NCI-H1694 treated with DMSO at 0.1 percent for 48 hours (cell line): ENCODE measurements at regions not wholly inside any gene's neighbourhood (a gene's known extent, or its start where the extent isn't known, plus 50 kb on each side); places are given as distances from the start of the nearest gene placed in this dataset.
A peak's percentile ranks its signal among the peaks of the same experiment; 100 is the strongest.

ENCODE experiments used
- DNase-seq: peaks from one replicate; lab custom pipeline; 2025; lab: John Stamatoyannopoulos, UW

DNA sequence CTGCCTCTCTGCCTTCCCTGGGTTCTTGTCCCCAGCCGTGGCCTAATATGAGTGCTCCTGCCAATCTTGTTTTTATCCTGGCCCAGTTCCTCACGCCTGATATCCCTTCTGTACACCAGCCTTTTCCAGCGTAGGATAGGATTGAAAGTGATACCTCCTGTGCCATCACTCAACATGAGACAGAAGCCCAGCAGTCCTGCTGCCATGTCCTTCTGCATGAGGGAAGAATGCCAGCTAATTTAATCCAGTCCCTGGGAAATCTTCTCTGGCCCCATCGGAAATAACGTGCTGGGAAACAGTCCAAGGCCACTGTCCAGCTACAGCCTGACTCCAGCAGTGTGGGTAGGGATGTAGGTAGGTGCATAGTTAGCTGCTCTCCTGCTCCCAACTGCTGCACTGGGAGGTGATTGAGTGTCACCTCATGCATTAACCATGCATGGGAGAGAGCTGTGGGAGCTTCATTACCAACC, 92.0 kb upstream of the TPM1 start:
- DNase-seq: peak; percentile 64

DNA sequence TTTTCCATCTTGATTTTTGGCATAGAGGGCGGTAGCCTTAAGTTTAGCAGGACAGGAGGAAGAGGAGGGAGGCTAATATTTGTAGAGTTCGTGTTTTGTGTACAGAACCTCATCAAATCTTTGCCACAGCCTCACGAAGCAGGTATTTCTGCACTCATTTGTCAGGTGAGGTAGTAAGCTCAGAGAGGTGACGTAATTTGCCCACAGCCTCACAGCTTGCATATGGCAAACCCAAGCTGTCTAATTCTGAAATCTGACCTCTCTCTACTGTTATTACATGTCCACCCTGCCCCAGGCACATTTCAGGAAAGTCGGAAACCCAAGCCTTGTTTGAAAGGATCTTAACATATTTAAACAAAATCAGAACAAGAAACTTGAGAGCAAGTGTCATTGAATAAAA, 91.1 kb upstream of the TPM1 start:
- no peak for DNase-seq

DNA sequence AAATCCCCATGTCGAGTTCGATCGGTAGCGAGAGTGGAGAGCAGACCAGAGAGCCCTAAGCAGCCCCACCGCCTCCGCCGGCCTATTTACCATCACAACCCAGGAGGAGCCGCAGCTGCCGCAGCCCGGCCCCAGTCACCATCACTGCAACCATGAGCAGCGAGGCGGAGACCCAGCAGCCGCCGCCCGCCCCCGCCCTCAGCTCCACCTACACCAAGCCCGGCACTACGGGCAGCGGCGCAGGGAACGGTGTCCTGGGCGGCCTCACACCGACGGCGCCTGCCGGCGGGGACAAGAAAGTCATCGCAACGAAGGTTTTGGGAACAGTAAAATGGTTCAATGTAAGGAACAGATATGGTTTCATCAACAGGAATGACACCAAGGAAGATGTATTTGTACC, 89.5 kb upstream of the TPM1 start:
- no peak for DNase-seq

DNA sequence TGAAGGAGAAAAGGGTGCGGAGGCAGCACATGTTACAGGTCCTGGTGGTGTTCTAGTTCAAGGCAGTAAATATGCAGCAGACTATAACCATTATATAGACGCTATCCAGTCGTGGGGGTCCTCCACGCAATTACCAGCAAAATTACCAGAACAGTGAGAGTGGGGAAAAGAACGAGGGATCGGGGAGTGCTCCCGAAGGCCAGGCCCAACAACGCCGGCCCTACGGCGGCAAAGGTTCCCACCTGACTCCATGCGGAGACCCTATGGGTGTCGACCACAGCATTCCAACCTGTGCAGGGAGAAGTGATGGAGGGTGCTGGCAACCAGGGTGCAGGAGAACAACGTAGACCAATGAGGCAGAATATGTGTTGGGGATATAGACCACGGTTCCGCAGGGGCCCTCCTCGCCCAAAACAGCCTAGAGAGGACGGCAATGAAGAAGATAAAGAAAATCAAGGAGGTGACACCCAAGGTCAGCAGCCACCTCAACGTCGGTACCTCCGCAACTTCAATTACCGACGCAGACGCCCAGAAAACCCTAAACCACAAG, 89.0 kb upstream of the TPM1 start:
- DNase-seq: no peak

DNA sequence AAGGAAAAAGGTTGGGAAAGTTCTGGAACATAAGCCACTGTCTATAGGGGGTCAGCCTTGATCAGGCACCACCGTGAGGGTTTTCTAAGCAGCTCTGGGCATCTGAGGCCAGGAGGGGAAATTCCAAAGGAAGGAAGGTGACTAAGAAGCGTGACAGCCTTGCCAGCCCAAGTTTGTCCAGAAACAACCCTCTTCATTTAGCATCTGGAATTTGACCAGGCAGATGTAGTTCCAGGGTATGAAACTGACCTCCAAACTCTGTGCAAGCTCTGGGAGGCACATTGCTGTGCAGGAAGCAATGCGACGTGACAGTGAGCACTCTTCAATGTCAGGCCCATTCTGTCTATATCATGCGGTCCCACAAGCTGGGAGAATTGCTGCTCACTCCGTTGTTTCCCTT, 85.4 kb upstream of the TPM1 start:
- DNase-seq: no peak

DNA sequence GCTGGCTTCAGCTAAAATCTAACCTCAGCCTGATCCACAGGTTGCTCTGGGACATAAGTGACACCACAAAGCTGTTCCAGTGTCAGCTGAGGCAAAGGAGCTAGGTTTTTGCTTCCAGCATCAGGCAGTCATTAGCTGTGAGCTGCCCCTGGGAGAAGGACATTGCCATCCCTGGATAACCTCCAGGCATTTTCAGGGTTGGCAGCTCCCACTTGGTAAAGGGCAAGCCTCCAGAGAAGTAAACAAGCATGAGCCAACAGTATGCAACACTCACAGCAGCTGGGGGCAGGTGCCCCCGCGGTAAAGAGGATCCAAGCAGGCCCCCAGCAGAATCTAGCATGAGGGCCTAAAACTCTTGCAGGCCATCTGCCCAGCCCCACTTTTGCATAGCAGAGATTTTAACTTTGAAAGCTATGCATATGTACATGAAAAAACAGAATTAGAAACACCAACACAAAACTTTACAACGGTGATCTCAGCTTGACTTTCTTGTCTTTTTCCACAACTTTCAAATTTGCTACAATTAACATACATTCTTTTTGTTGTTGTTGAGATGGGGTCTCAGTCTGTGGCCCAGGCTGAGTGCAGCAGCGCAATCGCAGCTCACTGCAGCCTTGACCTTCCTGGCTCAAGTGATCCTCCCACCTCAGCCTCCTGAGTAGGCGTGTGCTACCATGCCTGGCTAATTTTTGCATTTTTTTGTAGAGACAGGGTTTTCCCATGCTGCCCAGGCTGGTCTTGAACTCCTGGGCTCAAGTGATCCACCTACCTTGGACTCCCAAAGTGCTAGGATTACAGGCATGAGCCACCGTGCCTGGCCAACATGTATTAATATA, 83.8 kb upstream of the TPM1 start:
- peak; percentile 11 for DNase-seq

DNA sequence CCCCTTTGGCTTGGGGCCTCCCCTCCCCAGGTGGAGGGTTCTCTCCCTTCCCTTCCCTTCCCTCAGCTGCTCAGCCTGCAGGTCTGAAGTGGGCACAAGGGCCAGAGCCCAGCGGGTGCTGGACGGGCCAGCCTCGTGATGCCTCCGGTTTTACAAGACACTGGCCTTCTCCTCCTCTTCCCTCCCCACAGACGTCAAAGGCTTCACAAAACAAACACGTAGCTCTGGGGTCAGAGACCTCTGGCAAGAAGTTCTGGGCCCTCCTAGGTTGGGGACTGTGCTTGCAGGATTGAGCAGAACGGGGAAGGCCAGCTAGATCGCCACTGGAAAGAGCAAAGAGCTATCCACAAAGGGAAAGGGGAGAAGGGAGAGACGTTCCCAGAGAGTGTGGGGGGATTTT, 81.4 kb upstream of the TPM1 start:
- no peak for DNase-seq

DNA sequence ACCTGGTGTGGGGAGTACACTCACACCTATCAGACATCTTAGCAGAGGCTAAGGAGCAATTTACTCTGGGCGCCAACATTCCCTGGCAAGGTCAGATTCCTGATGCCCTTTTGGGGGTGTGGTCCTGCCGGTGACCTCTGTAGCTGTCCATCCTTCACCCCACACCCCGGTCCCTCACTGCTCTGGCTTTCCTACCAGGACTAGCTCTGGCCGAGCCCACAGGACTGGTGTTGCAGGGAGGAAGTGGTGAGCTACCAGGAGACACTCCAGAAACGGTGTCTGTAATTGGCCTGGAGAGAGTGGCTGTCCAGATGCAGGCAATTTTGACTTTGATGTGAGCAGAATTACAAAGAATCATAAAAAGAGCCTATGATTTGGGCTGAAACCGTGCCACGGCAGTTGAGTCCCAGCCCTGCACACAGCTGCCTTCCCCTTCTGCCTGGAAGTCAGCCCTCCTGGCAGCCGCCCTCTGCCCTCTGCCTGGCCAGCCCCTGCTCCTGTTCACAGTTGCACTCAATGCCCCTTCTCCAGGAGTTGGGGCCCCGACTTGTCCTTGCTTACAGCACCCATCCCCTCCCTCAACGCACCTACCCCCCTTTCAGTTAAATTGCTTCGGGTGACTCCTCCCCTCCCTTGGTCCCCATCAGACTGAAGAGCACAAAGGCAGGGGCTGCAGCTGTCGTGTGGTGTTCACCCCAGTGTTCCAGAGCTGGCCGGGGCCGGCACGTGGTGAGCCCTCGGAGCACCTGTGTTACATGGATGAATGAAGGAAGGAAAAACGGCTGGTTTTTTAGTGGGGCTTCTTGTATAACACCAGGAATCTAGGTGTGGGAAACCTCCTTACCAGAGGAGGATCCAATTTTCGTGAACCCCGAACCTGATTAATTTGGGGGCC, 80.2 kb upstream of the TPM1 start:
- no peak for DNase-seq

DNA sequence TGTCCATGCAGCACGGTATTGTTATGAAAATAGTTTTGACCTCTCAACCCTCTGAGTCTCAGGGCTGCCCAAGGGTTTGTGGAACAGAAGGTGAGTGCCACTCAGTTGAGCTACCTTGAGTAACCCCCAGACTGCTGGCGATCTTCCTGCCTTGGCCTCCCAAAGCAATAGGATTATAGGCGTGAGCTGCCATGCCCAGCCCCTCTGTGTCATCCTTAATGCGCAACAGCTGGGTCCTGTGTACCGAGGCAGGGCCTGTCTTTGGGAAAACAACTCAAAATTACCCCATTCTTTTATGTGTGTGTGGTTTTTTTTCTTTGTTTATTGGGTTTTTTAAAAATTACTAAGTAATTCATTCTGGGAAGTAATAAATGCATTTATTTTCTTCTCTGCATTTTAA, 78.3 kb upstream of the TPM1 start:
- no peak for DNase-seq

DNA sequence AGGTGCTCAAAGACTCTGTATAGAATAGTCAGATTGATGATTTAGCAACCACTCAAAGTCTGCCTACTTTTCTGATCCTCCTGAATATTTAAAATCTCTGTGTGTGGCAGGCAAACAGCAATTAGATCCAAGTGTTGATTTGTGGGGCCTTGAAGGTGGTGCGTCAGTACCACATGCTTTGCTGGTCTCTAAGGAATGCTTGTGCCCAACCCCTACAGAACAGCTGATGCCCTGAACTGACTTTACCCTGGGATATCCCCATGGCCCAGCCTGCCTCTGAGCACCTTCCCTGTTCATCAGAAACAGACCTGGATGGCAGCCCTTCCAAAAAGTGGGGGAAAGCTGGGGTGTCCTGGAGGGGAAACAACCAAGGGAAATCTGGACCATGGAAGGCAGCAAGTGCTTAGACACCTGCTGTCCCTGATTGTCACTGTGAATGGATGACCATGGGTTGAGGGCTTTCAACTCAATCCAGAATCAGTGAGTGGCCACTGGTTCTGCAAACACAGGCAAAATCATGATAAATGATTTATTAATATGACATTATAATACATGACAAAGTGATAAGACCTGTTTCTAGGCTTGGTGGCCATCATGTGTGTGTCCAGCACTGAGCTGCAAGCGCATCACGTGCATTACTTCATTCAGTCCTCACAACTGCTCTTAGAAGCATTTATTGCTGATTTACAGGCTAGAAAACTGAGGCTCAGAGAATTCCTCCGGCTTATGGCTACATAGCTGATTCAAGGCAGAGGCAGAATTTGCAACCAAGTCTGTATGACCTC, 76.1 kb upstream of the TPM1 start:
- DNase-seq: no peak

DNA sequence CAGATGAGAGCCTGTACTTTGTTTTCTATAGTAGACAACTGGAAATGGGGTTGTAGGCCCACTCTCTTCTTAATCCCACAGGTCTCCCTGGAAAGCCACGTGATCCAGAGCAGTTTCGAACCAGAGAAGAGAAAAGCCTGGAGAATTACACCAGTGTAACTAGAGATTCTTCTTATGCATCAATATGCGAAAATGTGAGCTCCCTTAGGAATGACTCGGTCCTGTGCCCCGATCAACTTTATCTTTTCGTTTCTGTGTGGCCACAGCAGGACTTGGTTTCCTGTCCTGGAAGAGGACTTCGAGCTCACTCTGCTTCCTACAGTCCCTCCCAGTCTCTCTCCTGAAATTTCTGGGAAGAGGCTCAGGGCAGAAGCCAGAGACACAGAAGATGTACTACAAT, 73.8 kb upstream of the TPM1 start:
- DNase-seq: no peak

DNA sequence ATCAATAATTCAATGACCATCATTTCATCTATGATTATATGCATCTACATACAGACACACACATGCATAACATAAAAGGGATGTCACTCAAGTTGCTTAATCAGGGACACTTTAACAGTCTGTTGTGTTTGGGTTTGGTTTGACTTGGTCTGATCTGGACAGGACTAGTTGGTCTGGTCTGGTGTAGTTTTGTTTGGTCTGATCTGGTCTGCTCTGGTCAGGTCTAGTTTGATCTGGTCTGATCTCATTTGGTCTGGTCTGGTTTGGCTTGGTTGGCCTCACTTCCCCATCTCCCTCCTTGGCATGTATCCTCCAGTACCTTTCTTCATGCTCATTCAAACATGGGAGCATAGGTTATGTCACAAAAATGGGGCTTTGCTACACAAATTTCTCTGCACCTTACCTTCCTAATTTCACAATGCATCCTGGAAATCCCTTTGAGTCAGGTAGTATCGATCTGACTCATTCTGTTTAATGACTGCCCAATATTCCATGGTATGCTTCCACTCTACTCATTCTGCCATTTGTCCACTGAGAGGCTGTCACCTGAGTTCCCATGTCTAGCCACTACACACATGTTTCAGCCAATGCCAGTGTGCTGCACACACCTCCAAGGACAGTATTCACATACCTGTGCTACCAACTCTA, 73.0 kb upstream of the TPM1 start:
- DNase-seq: no peak

DNA sequence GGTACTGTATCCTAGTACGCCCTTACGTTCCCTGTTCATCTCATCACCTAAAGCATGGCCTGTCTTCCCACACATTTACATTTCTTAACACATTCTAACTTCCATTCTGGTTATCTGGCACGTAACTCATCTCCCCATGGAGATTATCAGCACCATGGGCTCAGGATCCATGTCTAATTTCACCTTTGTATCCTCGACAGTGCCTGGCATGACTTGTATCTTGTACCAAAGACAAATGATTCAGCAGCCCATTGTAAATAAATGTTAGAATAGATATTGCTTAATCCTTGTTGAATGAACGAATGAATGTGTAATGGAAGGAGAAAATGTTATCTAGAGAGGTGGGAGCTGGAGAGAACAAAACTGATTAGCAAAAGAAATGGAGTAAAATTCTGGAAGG, 69.7 kb upstream of the TPM1 start:
- no peak for DNase-seq

DNA sequence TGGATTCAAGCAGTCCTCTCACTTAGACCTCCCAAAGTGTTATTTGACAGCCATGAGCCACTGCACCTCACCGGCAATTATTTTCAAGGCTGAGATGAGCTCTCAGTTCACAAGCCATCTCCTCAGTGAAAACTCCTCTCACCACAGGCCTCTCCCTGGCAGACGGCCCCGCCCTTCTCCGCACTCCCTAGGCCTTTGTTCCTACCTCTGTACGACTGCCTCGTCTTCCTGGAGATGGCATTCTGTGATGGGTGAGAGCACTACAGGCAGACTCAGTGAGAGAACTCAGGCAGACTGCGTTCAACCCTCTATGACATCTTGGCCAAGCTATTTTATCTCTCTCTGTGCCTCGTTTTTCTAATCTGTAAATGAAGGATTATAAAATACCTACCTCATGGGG, 67.0 kb upstream of the TPM1 start:
- DNase-seq: no peak

DNA sequence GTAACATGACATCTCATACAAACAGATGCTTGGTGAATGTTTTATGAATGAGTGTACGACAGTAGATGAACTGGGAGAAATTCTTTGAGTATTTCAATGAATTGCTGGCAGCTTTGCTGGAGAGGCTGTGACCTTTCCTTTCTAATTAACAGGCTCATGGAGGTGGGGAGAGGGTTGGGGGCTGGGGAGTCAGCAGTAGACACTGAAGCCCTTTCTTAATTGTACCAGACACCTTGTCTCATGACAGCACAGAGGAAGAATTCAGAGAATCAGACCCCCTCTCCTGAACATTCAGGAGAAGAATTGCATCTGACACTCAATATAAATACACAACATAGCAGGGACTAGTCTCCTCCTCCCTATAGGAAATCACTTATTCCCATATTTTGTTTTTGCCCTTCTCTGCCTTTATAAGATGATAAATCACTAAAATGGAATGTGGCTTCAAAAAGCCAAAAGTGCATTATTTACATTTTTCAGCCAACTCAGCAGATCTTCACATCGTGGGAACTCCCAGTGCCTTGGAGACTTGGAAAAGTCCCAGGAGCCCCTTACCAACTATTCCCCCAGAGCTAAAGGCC, 66.2 kb upstream of the TPM1 start:
- DNase-seq: no peak

DNA sequence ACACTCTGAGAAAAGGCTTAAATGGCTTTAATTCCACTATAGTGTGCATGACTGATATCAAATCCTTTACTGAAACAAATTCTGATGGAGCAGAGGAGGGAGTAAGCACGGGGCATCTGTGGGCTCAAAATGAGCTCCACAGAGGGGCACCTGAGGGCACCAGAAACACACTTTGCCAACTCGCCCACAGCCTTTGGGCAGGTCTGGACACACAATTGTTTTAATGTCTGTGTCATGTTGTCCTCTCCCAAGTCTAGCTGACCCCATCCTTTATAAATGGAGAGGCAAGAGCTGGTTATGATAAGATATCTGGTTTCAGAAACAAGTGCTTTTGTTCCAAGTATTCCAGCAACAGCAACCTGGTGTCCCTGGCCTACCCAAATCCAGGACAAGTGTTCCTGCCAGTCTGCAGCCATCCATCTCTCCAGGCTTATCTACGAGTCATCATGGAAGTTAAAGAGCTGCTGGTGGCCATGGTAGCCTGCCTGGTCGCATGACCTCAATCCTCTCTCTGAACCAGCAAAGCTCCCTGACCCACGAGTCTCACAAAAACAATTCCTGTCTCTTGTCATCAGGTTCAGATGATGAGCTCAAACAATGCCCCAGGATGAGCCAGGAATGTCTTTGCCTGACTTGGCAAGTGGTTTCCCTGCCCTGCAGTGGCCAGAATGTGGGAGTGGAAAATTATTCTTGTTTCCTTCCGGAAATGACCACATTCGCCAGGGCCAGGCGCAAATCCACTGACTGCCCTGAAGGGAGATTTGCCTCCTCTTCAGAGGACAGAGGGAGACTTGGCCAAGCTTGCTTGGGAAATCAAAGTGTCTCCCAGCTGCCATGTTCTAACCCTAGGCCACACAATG, 64.4 kb upstream of the TPM1 start:
- no peak for DNase-seq

DNA sequence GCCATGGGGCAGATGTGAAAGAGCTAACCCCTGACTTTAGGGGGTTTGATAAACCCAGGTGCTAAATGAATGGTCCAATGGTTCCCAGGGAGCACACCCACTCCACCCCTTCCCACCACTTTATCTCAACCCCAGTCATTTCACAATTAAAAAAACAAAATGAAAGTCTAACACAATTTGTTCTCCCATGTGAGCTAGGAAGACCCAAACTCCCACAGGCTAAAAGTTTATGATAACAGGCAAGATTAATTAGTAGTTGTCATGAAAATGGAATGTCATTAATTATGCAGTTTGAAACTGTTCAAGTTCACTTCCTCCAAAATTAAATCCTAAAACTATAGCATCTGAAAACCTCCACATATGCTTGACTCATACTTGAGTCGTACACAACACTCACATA, 63.3 kb upstream of the TPM1 start:
- DNase-seq: no peak

DNA sequence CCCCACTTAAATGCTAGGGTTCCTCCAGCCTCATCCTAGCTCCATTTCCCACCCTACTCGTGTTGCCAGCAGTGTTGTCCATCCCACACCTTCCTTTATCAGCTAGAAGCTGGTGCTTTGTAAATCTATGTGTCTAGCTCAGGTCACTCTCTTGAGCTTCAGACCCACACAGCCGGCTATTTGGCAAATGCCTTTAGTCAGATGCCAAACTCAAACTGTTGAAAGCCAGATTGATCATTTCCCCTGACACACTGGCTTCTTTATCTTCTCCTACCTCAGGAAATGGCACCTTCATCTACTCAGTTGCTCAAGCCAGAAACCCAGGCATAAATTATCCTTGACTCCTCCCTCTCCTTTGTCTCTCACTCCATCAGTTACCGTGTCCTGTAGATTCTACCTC, 61.5 kb upstream of the TPM1 start:
- DNase-seq: no peak

DNA sequence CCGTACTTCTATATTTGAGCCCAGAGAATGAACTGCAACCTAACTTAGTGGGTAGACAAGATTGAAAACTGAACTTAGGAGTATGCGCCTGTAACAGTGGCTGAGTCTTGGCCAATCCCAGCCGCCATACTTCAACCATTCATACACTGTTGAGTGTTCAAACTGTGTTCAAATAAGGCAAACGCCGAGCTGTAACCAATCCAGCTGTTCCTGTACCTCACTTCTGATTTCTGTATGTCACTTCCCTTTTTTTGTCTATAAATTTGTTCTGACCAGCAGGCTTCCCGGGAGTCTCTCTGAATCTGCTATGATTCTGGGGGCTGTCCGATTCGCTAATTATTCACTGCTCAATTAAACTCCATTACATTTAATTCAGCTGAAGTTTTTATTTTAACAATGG, 58.6 kb upstream of the TPM1 start:
- DNase-seq: no peak

DNA sequence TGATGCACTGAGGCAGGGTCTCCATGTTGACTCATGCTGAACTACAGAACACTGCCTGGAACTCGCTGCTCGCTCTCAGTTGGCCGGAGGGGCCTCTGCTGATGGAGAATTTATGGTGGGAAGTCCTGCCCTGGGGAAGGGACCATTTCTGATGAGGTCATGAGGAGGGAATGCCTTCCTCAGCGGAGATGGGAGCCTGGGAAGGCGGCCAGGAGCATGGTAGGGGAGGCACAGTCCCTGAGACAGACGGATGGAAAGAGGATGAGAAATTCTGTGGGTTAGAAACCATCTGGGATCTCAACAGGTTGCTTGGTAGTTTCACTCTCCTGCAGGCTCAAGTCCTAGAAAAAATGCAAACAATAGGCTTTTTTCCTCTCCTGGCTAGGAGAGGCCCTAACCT, 56.8 kb upstream of the TPM1 start:
- DNase-seq: peak; percentile 53
